Gastroesophageal sphincter (tissue), 4 donors: ENCODE measurements at regions not wholly inside any gene's neighbourhood (a gene's known extent, or its start where the extent isn't known, plus 50 kb on each side); places are given as distances from the start of the nearest gene placed in this dataset.
A peak's percentile ranks its signal among the peaks of the same experiment; 100 is the strongest.

Source experiments
- ATAC-seq: fragments of 150-250 bp; one replicate; pipeline ENCODE4 v1.9.1; 2016; ENCODE audit warnings: mild to moderate bottlenecking, moderate library complexity
- H3K27ac ChIP-seq, 4 donors: fragments of 200-600 bp; sonication (generic) in 3 of 4; 1 replicate in 3 of 4; 2 replicates in 1 of 4; pipeline ENCODE4 v1.5.1; 2016 to 2019
- H3K27me3 ChIP-seq: fragments of 200-600 bp; sonication (generic); one replicate; pipeline ENCODE4 v1.5.1; 2019
- H3K36me3 ChIP-seq, 2 donors: fragments of 200-600 bp; sonication (generic); one replicate each; pipeline ENCODE4 v1.5.1; 2019; ENCODE audit warnings: control low read depth in 1 of 2
- H3K4me1 ChIP-seq, 3 donors: fragments of 200-600 bp; sonication (generic); 1 replicate in 2 of 3; 2 replicates in 1 of 3; pipeline ENCODE4 v1.5.1; 2016 to 2019; ENCODE audit warnings: control low read depth in 2 of 3
- H3K4me3 ChIP-seq, 2 donors: fragments of 200-600 bp; sonication (generic); one replicate each; pipeline ENCODE4 v1.5.1; 2019; ENCODE audit warnings: mild to moderate bottlenecking in 1 of 2, moderate library complexity in 1 of 2
- H3K9me3 ChIP-seq, 3 donors: fragments of 200-600 bp; sonication (generic); one replicate each; pipeline ENCODE4 v1.5.1; 2017 to 2019; ENCODE audit warnings: control low read depth in 2 of 3
- CTCF ChIP-seq, 4 experiments: fragments of 200-600 bp in 2 of 4; fragments of 450-650 bp in 2 of 4; sonication (generic) in 1 of 4; IDR thresholded peaks; one replicate each; pipeline ENCODE4 v1.5.1; 2017 to 2019; ENCODE audit warnings: antibody characterized with exemption in 4 of 4, mild to moderate bottlenecking in 2 of 4, moderate library complexity in 2 of 4
- EP300 ChIP-seq: sonication (generic); formaldehyde crosslinking; IDR thresholded peaks from one replicate; pipeline ENCODE4 v1.6.1; 2017; ENCODE audit warnings: antibody characterized with exemption, mild to moderate bottlenecking
- POLR2A ChIP-seq, 2 donors: fragments of 450-650 bp; IDR thresholded peaks; one replicate each; pipeline ENCODE4 v1.6.1; 2017; ENCODE audit warnings: antibody characterized with exemption in 2 of 2, mild to moderate bottlenecking in 2 of 2, moderate library complexity in 1 of 2
- POLR2AphosphoS5 ChIP-seq: sonication (generic); formaldehyde crosslinking; IDR thresholded peaks from one replicate; pipeline ENCODE4 v1.6.1; 2017; ENCODE audit warnings: antibody characterized with exemption
- WGBS, 2 donors: methylation state at CpG; one replicate each; pipeline ENCODE4 v1.1.5; 2018; ENCODE audit warnings: low coverage in 1 of 2; 5-methylcytosine and 5-hydroxymethylcytosine counted together

- no peak for ATAC-seq
- 34 to 64% methylated on average over 2 of the region's 2 CpGs for WGBS, 2 donors
- TF ChIP-seq POLR2AphosphoS5 = no peak
- no peak for TF ChIP-seq CTCF (IDR thresholded peaks at IDR 0.05)
- no peak for TF ChIP-seq EP300
- TF ChIP-seq POLR2A (IDR thresholded peaks at IDR 0.05) = no peak
These were observed 913.1 kb downstream of the AACS start for GRCh38 chr12:125978286-125978685.

GRCh38 chr12:125981610-125982253 is 916.5 kb downstream of the AACS start:
- H3K27ac ChIP-seq = peak overlapping the region in 1 of 4 donors; percentile 76
- H3K4me1 ChIP-seq = peaks cover 0 to 22% (median 4%) of the 10 kb centered on the region in 3 donors
- 32 to 55% methylated on average over 3 to 7 of the region's 7 CpGs for WGBS, 2 donors
- no peaks in the 10 kb centered on the region for H3K36me3 ChIP-seq
- no peak for TF ChIP-seq POLR2AphosphoS5
- no peak for ATAC-seq
- H3K27me3 ChIP-seq = peaks cover 17% of the 10 kb centered on the region
- no peak overlapping the region for H3K4me3 ChIP-seq
- no peaks in the 10 kb centered on the region for H3K9me3 ChIP-seq

More at GRCh38 chr12:125978286-125978685, 913.1 kb downstream of the AACS start:
- Histone ChIP-seq H3K4me3 (no peak overlapping the region), H3K9me3 (no peaks in the 10 kb centered on the region), H3K4me1 (peaks cover 0 to 7% (median 0%) of the 10 kb centered on the region in 3 donors), H3K36me3 (no peaks in the 10 kb centered on the region), H3K27me3 (peaks cover 3% of the 10 kb centered on the region), H3K27ac (no peak overlapping the region)

- no peaks in the 10 kb centered on the region for H3K36me3 ChIP-seq
- peaks cover 17% of the 10 kb centered on the region for H3K27me3 ChIP-seq
- peaks cover 0 to 22% (median 4%) of the 10 kb centered on the region in 3 donors for H3K4me1 ChIP-seq
- H3K9me3 ChIP-seq = no peaks in the 10 kb centered on the region
- peak overlapping the region in 3 of 4 donors; percentile 69 to 76 (median 70) for H3K27ac ChIP-seq
- H3K4me3 ChIP-seq = peak overlapping the region; percentile 46 to 55
- peak; percentile 79 for ATAC-seq
- no CpG with 5 or more reads among the region's 24 CpGs for WGBS, 2 donors
- no peak for TF ChIP-seq EP300
- TF ChIP-seq POLR2A (IDR thresholded peaks at IDR 0.05) = peak in 1 of 2 donors; percentile 11
These were observed 918.0 kb downstream of the AACS start for GRCh38 chr12:125983094-125983783.

- peak; percentile 42 for ATAC-seq
- WGBS, 2 donors = 0% methylated on average over 5 of the region's 14 CpGs; no CpG with 5 or more reads in 1 of the 2 donors
- TF ChIP-seq CTCF (IDR thresholded peaks at IDR 0.05) (no peak), POLR2A (IDR thresholded peaks at IDR 0.05) (no peak), EP300 (no peak), POLR2AphosphoS5 (no peak)
- Histone ChIP-seq H3K4me3 (peak overlapping the region; percentile 46 to 55), H3K27me3 (peaks cover 17% of the 10 kb centered on the region), H3K9me3 (no peaks in the 10 kb centered on the region), H3K27ac (peak overlapping the region in 3 of 4 donors; percentile 69 to 76 (median 70)), H3K4me1 (peaks cover 0 to 22% (median 4%) of the 10 kb centered on the region in 3 donors), H3K36me3 (no peaks in the 10 kb centered on the region)
These were observed 918.7 kb downstream of the AACS start for GRCh38 chr12:125983784-125984500.

- no peak overlapping the region for H3K27ac ChIP-seq
- ATAC-seq = no peak
- WGBS, 2 donors = 94 to 98% methylated on average over 4 of the region's 4 CpGs
These were observed 923.3 kb downstream of the AACS start for GRCh38 chr12:125988545-125988944.

More at GRCh38 chr12:125988545-125988944, 923.3 kb downstream of the AACS start:
- Histone ChIP-seq H3K36me3 (no peaks in the 10 kb centered on the region), H3K9me3 (no peaks in the 10 kb centered on the region), H3K27me3 (peaks cover 12% of the 10 kb centered on the region), H3K4me3 (no peak overlapping the region), H3K4me1 (peaks cover 0 to 13% (median 4%) of the 10 kb centered on the region in 3 donors)
- TF ChIP-seq CTCF (IDR thresholded peaks at IDR 0.05) = no peak
- no peak for TF ChIP-seq EP300
- no peak for TF ChIP-seq POLR2A (IDR thresholded peaks at IDR 0.05)
- TF ChIP-seq POLR2AphosphoS5 = no peak
